Activated naive CD4-positive, alpha-beta T cell (primary cell): ENCODE measurements at regions not wholly inside any gene's neighbourhood (a gene's known extent, or its start where the extent isn't known, plus 50 kb on each side); places are given as distances from the start of the nearest gene placed in this dataset.

Experiments
- DNase-seq, 4 experiments: peaks; one replicate each; lab custom pipeline; 2025; lab: John Stamatoyannopoulos, UW

DNA sequence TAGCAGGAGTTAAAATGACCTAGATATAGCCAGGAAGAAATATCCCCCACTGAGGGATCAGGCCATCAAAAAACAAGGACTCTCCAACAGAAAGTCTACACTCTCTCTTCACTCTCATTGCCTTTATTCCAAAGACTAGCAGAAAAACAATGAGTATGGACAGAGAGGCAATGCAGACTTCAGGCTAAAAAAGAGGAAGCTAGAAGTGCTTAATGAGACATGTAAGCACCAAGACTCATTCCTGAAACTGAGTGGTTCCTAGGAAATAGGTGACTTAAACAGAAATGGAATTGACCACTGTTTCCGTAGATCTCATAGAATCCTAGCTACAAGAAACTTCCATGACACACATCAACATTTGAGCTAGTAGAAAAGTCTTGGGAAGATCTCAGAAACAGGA is 387.3 kb downstream of the KDM5D start:
- DNase-seq, result no peak

DNA sequence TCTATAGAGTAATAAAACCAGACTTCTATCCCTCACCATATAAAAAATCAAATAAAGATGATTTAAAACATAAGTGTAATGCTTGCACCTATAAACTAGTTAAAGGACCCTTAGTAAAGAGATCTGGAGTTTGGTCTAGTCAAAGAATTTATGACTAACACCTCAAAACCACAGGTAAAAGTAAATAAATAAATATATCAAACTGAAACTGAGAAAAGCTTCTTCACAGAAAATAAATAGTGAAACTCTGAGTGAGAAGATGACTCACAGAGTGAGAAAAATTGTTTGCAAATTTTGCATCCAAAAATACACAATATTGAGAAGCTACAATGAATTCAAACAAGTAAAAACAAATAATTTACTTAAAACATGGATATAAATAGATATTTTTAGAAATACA is 387.8 kb downstream of the KDM5D start:
- no peak for DNase-seq

DNA sequence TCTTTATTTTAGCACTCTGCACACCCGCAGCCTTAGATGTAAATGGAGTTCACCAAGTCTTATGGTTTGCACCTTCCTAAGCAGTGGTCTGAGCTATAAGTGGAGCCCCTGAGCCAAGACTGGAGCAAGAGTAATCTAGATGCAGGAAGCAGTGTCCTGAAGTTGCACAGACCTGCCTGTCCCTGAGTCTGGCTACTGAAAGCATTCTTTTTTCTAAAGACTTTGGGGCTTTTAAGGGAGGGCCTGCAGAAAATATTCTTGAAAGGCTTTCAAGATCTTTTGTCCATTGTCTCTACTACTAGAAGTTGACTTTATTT is 389.7 kb downstream of the KDM5D start:
- DNase-seq, result no peak

DNA sequence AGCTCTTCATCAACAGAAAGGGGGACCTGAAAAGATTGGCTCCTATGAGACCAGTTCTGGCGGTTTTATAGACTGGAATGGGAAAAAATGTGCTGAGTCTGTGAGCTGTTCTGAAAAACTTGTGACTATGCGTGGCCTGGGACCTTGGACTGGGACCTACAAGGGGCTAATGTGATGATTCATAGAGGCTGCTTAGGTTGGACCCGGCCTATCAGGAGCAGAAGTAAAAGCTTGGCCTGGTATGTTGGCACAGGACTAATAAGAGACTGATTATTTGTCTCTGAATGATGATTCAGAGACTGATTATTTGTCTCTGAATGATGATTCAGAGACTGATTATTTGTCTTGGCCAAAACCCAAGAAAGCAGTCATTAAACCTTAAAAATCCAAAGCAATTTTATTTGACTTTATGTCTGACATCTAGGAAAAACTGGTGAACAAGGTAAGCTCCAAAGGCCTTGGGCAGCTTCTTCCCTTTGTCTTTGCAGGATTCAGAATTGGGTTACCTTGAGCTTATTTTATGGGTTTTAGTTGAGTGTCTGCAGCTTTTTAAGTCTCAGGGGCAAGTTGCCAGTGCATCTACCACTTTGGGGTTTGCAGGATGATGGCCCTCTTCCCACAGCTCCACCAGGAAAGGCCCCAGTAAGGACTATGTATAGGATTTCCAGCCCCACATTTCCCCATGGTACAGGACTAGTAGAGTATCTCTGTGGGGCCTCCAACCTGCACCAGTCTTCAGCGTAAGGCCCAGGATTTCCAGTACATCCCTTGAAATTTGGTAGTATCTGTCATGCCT is 390.3 kb downstream of the KDM5D start:
- no peak for DNase-seq

DNA sequence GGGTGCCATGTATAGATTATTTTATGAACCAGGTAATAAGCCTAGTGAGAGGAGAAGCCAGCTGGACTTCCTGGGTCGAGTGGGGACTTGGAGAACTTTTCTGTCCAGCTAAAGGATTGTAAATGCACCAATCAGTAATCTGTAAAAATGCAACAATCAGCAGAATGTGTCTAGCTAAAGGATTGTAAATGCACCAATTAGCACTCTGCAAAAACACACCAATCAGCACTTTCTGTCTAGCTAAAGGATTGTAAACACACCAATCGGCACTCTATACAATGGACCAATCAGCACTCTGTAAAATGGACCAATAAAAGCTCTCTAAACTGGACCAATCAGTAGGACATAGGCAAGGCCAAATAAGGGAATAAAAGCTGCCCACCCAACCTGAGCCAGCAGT is 392.9 kb downstream of the KDM5D start:
- no peak for DNase-seq

GRCh38 chrY:19321701-19322100 is 422.8 kb downstream of the KDM5D start:
- DNase-seq, result no peak

GRCh38 chrY:19319135-19319534 is 425.4 kb downstream of the KDM5D start:
- DNase-seq, result no peak

- no peak for DNase-seq
Measured at GRCh38 chrY:19317271-19317987, 427.1 kb downstream of the KDM5D start.

DNA sequence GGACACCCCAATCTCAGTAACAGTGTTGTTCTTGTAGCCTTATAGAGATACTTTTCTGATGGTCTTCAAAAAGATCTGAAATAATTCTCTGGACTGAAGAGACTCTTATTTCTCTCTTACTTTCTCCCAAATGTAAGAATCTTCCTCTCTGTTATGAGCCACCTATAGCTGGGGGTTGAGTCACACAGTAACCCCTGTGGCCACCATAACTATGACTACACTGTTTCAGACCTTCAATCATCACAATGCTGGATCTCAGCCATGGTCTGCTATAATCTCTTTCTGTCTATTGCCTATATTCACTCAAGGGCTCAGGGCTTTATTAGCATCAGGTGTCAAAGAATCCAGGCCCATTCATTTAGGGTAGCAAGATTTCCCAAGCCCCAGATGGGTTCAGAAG is 436.9 kb downstream of the KDM5D start:
- DNase-seq, result no peak

GRCh38 chrY:19303136-19303535 is 441.4 kb downstream of the KDM5D start:
- no peak for DNase-seq

- DNase-seq, result no peak
Measured at GRCh38 chrY:19290925-19291324, 453.6 kb downstream of the KDM5D start.

DNA sequence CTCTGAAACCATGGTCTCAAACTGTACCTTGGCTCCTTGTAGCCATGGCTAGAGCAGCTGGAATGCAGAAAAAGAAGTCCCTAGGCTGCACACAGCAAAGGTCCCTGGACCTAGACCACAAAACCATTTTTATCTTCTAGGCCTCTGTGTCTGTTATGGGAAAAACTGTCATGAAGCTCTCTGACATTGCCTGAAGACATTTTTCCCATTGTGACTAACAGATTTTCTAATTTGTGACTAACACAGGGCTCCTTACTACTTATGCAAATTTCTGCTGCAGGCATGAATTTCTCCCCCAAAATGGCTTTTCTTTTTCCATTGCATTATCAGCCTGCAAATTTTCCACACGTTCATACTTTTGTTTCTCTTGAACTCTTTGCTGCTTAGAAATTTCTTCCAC is 470.4 kb downstream of the KDM5D start:
- DNase-seq, result no peak

- DNase-seq, result no peak
Measured at GRCh38 chrY:19268331-19268730, 476.2 kb downstream of the KDM5D start.

- DNase-seq, result no peak
Measured at GRCh38 chrY:19265404-19265803, 479.1 kb downstream of the KDM5D start.

- no peak for DNase-seq
Measured at GRCh38 chrY:19262310-19262709, 482.2 kb downstream of the KDM5D start.

DNA sequence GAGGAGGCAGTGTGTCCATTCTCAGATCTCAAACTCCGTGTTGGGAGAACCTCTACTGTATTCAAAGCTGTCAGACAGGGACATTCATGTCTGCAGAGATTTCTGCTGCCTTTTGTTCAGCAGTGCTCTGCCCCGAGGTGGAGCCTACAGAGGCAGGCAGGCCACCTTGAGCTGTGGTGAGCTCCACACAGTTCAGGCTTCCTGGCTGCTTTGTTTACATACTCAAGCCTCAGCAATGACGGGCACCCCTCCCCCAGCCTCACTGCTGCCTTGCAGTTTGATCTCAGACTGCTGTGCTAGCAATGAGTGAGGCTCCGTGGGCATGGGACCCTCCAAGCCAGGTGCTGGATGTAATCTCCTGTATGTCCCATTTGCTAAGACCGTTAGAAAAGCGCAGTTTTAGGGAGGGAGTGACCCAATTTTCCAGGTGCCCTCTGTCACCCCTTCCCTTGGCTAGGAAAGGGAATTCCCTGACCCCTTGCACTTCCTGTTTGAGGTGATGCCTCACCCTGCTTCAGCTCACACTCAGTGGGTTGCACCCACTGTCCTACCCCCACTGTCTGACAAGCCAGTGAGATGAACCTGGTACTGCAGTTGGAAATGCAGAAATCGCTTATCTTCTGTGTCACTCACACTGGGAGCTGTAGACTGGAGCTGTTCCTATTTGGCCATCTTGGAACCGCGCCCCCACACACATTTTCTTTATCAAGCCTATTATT is 458.9 kb upstream of the HSFY2 start:
- peak in 1 of 4 experiments; percentile 16 for DNase-seq

DNA sequence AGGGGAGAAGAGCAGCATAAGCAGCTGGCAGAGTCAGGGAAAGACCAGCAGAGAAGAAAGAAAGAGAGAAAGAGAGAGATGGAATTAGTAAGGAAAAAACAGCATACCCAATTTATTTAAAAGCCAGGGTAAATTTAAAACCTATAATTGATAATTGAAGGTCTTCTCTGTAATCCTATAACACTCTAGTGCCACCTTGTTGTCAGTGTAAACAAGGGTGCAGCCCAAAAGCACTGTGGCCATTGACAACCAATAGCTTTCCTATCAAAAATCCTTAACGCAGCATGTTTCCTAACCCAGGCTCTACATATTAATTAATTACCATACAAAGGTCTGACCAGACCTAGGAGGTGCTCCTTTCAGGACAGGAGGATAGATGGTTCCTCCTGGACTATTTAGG is 447.2 kb upstream of the HSFY2 start:
- no peak for DNase-seq

- DNase-seq, result no peak
Measured at GRCh38 chrY:19208915-19209314, 435.4 kb upstream of the HSFY2 start.

GRCh38 chrY:19207048-19207447 is 433.5 kb upstream of the HSFY2 start:
- DNase-seq, result no peak

DNA sequence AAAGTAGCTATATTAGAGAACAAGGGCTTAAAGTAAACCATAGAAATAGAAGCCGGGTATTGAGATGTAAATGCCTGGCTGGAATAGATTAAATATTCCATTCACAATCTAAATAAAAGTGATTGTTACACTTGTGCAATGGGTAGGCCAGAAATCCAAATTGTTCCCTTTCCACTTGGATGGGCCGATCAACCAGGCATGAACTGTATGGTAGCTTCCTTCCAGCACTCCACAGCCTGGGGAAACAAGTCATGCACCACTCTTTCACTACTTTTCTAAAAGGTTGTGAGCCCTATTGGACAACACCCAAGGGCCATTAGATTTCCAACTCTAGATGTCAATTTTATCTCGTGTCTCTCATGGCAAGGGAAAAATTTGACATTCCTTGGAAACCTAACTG is 407.3 kb upstream of the HSFY2 start:
- no peak for DNase-seq

DNA sequence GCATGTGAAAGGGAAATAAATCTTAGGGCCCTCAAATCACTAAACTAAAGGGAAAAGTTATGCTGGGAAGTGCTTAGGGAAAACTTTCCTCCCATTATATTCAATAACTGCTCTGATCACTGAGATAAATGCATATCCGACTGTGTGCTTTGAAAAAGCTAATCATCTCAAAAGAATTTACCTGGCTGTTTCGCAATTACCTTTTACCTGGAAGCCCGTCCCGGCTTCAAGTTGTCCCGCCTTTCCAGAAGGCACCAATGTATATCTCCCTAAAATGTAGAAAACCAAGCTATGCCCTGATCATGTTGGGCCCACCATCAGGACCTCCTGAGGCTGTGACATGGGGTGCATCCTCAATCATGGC is 394.6 kb upstream of the HSFY2 start:
- no peak for DNase-seq

DNA sequence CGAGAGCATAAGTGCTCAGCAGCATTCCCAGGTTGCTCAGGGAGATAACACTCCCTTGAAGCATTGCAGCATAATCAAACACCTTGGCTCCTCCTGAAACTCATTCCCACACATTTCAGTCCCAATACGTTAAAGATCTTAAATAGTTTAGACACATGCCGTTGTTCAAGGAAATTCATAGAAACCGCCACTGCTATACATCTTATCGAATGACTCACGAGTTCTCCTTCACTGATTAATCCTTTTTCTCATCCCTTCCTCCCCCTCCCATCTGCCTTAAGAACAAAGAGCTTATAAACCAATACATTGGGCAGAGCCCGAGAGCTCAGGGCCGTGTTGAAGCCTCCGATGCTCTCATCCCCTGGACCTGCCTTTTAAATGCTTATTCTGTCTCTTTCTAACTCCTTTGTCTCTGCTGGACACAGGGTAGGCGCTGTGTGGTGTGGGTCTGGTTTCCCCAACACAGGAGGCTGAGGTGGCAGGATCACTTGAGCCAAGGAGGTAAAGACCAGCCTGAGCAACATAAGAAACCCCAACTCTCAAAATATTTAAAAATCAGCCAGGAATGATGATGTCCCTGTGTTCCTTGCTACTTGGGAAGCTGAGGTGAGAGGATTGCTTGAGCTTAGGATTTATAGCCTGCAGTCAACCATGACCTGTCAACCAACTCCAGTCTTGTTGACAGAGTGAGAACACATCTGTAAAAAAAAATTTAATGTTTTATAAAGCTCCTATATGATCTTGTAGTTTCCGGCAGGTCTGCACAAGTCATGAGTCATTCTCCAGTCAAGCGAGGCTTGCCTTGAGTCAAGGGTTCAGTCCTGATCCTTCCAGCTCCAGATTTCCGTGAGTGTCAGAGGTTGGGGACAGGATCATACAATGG is 394.0 kb upstream of the HSFY2 start:
- no peak for DNase-seq
